SK-N-SH (cell line): ENCODE measurements at regions not wholly inside any gene's neighbourhood (a gene's known extent, or its start where the extent isn't known, plus 50 kb on each side); places are given as distances from the start of the nearest gene placed in this dataset.

Source experiments
- CTCF ChIA-PET: fragments of 300-600, 350-600 bp; formaldehyde crosslinking; extraction: SDS; loops from one replicate; lab custom pipeline; 2021; lab: Yijun Ruan, JAX
- POLR2A ChIA-PET: fragments of 350-600 bp; sonication (Branson Sonifier 250); formaldehyde crosslinking; extraction: SDS; loops from one replicate; lab custom pipeline; 2020; ENCODE audit warnings: antibody characterized with exemption, inconsistent platforms; lab: Yijun Ruan, JAX
- DNase-seq: peaks from one replicate; pipeline ENCODE4 v3.0.0; 2012
- H2AFZ ChIP-seq: fragments of 200-600 bp; sonication (generic); 2 replicates; pipeline ENCODE4 v1.8.1; 2016; ENCODE audit warnings: antibody characterized with exemption, mild to moderate bottlenecking, low read depth
- H3F3A ChIP-seq: fragments of 200-600 bp; sonication (generic); replicated peaks from 2 replicates; pipeline ENCODE3; 2016; ENCODE audit warnings: antibody characterized with exemption, mild to moderate bottlenecking; ENCODE audit not compliant: insufficient read depth
- H3K27ac ChIP-seq, 2 experiments: fragments of 200-500 bp in 1 of 2; fragments of 200-600 bp in 1 of 2; sonication (Bioruptor generic) in 1 of 2; sonication (generic), shearing (Covaris generic) in 1 of 2; 2 replicates each; pipeline versions ENCODE4 v1.5.1 to v1.6.1; 2014 to 2016; ENCODE audit warnings: low read depth in 2 of 2, inconsistent platforms in 1 of 2, low read length in 1 of 2, mild to moderate bottlenecking in 1 of 2, mixed read lengths in 1 of 2
- H3K27me3 ChIP-seq: fragments of 200-600 bp; sonication (generic), shearing (Covaris generic); 2 replicates; pipeline ENCODE4 v1.6.1; 2016; ENCODE audit warnings: mixed run types; ENCODE audit not compliant: insufficient read depth
- H3K36me3 ChIP-seq, 2 experiments: fragments of 200-500 bp in 1 of 2; fragments of 200-600 bp in 1 of 2; sonication (Bioruptor generic) in 1 of 2; sonication (generic) in 1 of 2; replicated peaks in 1 of 2; 2 replicates each; pipeline versions ENCODE3 to v1.5.1; 2014 to 2016; ENCODE audit warnings: low read length in 1 of 2, mild to moderate bottlenecking in 1 of 2; ENCODE audit not compliant: insufficient read depth in 2 of 2, control insufficient read depth in 1 of 2
- H3K4me1 ChIP-seq, 2 experiments: fragments of 200-500 bp in 1 of 2; fragments of 200-600 bp in 1 of 2; sonication (Bioruptor generic) in 1 of 2; sonication (generic), shearing (Covaris generic) in 1 of 2; 2 replicates each; pipeline versions ENCODE4 v1.5.1 to v1.6.1; 2014 to 2016; ENCODE audit warnings: low read depth in 1 of 2, low read length in 1 of 2, mixed run types in 1 of 2; ENCODE audit not compliant: insufficient read depth in 2 of 2, control insufficient read depth in 1 of 2
- H3K4me2 ChIP-seq: fragments of 200-600 bp; sonication (generic), shearing (Covaris generic); 2 replicates; pipeline ENCODE4 v1.6.1; 2017; ENCODE audit warnings: mixed run types
- H3K4me3 ChIP-seq, 2 experiments: fragments of 200-500 bp in 1 of 2; fragments of 200-600 bp in 1 of 2; sonication (Bioruptor generic) in 1 of 2; sonication (generic), shearing (Covaris generic) in 1 of 2; 2 replicates each; pipeline versions ENCODE4 v1.5.1 to v1.8.1; 2014 to 2016; ENCODE audit warnings: low read depth in 2 of 2, inconsistent platforms in 1 of 2, low read length in 1 of 2, mild to moderate bottlenecking in 1 of 2, mixed read lengths in 1 of 2, moderate library complexity in 1 of 2
- H3K79me2 ChIP-seq: fragments of 200-600 bp; sonication (generic); 2 replicates; pipeline ENCODE4 v1.8.1; 2017; ENCODE audit warnings: mild to moderate bottlenecking; ENCODE audit not compliant: insufficient read depth
- H3K9ac ChIP-seq: fragments of 200-600 bp; sonication (generic); 2 replicates; pipeline ENCODE4 v1.6.1; 2017; ENCODE audit warnings: mixed run types
- H3K9me2 ChIP-seq: fragments of 200-600 bp; sonication (generic); 2 replicates; pipeline ENCODE4 v1.6.1; 2017; ENCODE audit warnings: mixed run types
- H3K9me3 ChIP-seq: fragments of 200-600 bp; sonication (generic); 2 replicates; pipeline ENCODE4 v1.6.1; 2017; ENCODE audit warnings: mixed run types, mild to moderate bottlenecking, moderate library complexity
- H4K20me1 ChIP-seq: fragments of 200-600 bp; sonication (generic); 2 replicates; pipeline ENCODE4 v1.6.1; 2017; ENCODE audit warnings: mild to moderate bottlenecking, mixed run types; ENCODE audit not compliant: insufficient read depth
- EP300 ChIP-seq, 2 experiments: IDR thresholded peaks; 2 replicates each; pipeline versions ENCODE4 v1.4.0 to v1.6.1; 2012; ENCODE audit warnings: borderline replicate concordance in 1 of 2, low read depth in 1 of 2, low read length in 1 of 2
- EZH2phosphoT487 ChIP-seq: fragments of 200-600 bp; sonication (generic); IDR thresholded peaks from 2 replicates; pipeline ENCODE4 v1.6.1; 2017; ENCODE audit warnings: low read depth, mixed run types, mild to moderate bottlenecking, antibody characterized with exemption, moderate library complexity, borderline replicate concordance
- FOSL2 ChIP-seq: IDR thresholded peaks from 2 replicates; pipeline ENCODE4 v1.4.0; 2012; ENCODE audit warnings: low read depth, mild to moderate bottlenecking, moderate library complexity, borderline replicate concordance
- GABPA ChIP-seq: IDR thresholded peaks from 2 replicates; pipeline ENCODE4 v1.4.0; 2012; ENCODE audit warnings: low read depth, mild to moderate bottlenecking
- GATA2 ChIP-seq: sonication (generic); formaldehyde crosslinking; IDR thresholded peaks from 2 replicates; pipeline ENCODE4 v1.5.0; 2020; ENCODE audit warnings: mild to moderate bottlenecking, missing genetic modification reagents
- JUND ChIP-seq: IDR thresholded peaks from 2 replicates; pipeline ENCODE4 v1.4.0; 2012
- NRF1 ChIP-seq: IDR thresholded peaks from 2 replicates; pipeline ENCODE4 v1.6.1; 2012; ENCODE audit warnings: low read depth, mild to moderate bottlenecking, low read length
- POLR2AphosphoS5 ChIP-seq: IDR thresholded peaks from 2 replicates; pipeline ENCODE4 v1.6.1; 2012; ENCODE audit warnings: low read depth, low read length
- RAD21 ChIP-seq: IDR thresholded peaks from 2 replicates; pipeline ENCODE4 v1.6.1; 2012; ENCODE audit warnings: mild to moderate bottlenecking, low read length
- RCOR1 ChIP-seq: fragments of 150-350 bp; IDR thresholded peaks from 2 replicates; pipeline ENCODE4 v1.6.1; 2017; ENCODE audit warnings: antibody characterized with exemption, low read length
- RFX5 ChIP-seq: IDR thresholded peaks from 2 replicates; pipeline ENCODE4 v1.6.1; 2012; ENCODE audit warnings: mild to moderate bottlenecking, improper control_type of control experiment, low read length
- SMC3 ChIP-seq: IDR thresholded peaks from 2 replicates; pipeline ENCODE4 v1.6.1; 2012; ENCODE audit warnings: low read depth, low read length, improper control_type of control experiment
- WGBS: methylation state at CpG from one replicate; pipeline ENCODE4 v1.1.6; 2017; ENCODE audit warnings: low lambda C conversion rate; 5-methylcytosine and 5-hydroxymethylcytosine counted together
- TF ChIP-seq, protein P1 (sequence below): fragments of 150-350 bp; IDR thresholded peaks from 2 replicates; pipeline ENCODE4 v1.6.1; 2016; ENCODE audit warnings: mild to moderate bottlenecking, low read depth, low read length
- TF ChIP-seq, protein P2 (sequence below): IDR thresholded peaks from 2 replicates; pipeline ENCODE4 v1.4.0; 2012; ENCODE audit warnings: low read depth

DNA sequence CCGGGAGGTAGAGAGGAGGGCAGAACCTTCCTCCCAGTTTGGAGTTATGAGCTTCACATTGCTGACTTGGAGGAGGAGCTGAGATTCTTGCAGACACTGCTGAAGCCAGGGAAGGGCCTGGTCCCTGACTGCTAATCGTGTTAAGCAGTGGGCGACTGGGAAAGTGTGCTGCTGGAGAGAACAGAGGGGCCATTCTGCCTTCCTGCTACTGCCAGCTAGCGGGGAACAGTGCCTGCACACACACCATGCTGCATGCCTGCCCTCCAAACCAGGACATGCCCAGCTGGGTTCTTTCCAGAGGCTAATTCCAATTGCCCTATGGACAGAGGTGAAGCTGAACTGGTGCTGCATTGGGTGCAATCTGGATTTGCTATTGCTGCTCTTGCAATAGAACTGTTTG is 281.4 kb downstream of the AJAP1 start:
- WGBS: 16% methylated on average over 3 of the region's 4 CpGs
- Histone ChIP-seq H3K27me3 (no peaks in the 10 kb centered on the region), H3K9ac (no peak overlapping the region)
- TF ChIP-seq RAD21 (peak; percentile 2; the same call in 1 of the 2 replicates), EP300 (IDR thresholded peaks at IDR 0.05; ENCODE audit: borderline replicate concordance in 1 of 2, low read depth in 1 of 2, low read length in 1 of 2) (no peak)
- TF ChIP-seq, all 33 proteins: peak for 1
- Histone ChIP-seq H3K27ac (no peak overlapping the region), H3K4me3 (no peak overlapping the region), H3K79me2 (no peaks in the 10 kb centered on the region), H3F3A (no peaks in the 10 kb centered on the region), H3K4me1 (peaks cover 0 to 11% of the 10 kb centered on the region in 2 experiments; a peak in 1 of 4 replicates), H3K9me2 (no peaks in the 10 kb centered on the region), H3K4me2 (no peak overlapping the region), H4K20me1 (no peaks in the 10 kb centered on the region), H3K9me3 (no peaks in the 10 kb centered on the region), H3K36me3 (no peaks in the 10 kb centered on the region), H2AFZ (no peak overlapping the region)
- ChIA-PET POLR2A (no interaction called here), CTCF (interaction anchor here (1.0 to 1.3 kb wide), 3 partner anchors 14 to 279 kb away, joined by 3 to 6 read pairs (median 3); no protein-coding TSS in a partner anchor)
- peak; percentile 19 for DNase-seq

DNA sequence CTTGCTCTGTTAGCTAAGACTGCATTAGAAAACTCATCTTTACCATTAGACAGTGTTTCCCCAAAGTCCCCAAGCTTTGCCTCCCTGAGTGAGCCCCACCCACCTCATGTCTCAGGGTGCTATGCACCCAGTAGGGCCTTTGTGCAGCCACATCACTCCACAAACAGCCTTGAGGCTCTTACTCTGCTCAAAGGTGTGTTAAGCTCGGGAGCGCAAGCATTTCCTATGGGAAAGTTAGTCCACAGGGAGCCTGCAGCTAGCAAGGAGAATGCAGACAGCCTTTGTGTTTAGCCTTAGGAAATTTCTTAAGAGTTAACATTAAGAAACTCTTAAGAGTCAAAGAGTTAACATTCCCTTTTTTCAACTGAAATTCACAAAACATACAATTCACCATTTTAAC is 278.8 kb downstream of the AJAP1 start:
- no peaks in the 10 kb centered on the region for H3F3A ChIP-seq
- no peak overlapping the region for H3K27ac ChIP-seq
- H3K4me1 ChIP-seq: peaks cover 0 to 11% of the 10 kb centered on the region in 2 experiments; a peak in 1 of 4 replicates
- 40% methylated on average over 2 of the region's 2 CpGs for WGBS
- H3K4me2 ChIP-seq: no peak overlapping the region
- ChIA-PET POLR2A (no interaction called here), CTCF (no interaction called here)
- H3K9me3 ChIP-seq: no peaks in the 10 kb centered on the region
- no peaks in the 10 kb centered on the region for H3K36me3 ChIP-seq
- TF ChIP-seq FOSL2: no peak
- no peak for TF ChIP-seq EP300 (IDR thresholded peaks at IDR 0.05; ENCODE audit: borderline replicate concordance in 1 of 2, low read depth in 1 of 2, low read length in 1 of 2)
- TF ChIP-seq NRF1: no peak
- no peak for TF ChIP-seq RAD21
- no peak for TF ChIP-seq RCOR1
- no peak for TF ChIP-seq RFX5
- no peak for TF ChIP-seq POLR2AphosphoS5
- TF ChIP-seq GABPA: no peak
- TF ChIP-seq GATA2 (CRISPR knock-in tag): no peak
- TF ChIP-seq, protein P1, sequence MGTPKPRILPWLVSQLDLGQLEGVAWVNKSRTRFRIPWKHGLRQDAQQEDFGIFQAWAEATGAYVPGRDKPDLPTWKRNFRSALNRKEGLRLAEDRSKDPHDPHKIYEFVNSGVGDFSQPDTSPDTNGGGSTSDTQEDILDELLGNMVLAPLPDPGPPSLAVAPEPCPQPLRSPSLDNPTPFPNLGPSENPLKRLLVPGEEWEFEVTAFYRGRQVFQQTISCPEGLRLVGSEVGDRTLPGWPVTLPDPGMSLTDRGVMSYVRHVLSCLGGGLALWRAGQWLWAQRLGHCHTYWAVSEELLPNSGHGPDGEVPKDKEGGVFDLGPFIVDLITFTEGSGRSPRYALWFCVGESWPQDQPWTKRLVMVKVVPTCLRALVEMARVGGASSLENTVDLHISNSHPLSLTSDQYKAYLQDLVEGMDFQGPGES: no peak
- TF ChIP-seq, protein P2, sequence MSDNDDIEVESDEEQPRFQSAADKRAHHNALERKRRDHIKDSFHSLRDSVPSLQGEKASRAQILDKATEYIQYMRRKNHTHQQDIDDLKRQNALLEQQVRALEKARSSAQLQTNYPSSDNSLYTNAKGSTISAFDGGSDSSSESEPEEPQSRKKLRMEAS: no peak
- TF ChIP-seq JUND: no peak
- TF ChIP-seq SMC3: no peak
- TF ChIP-seq EZH2phosphoT487: no peak
- no peak overlapping the region for H2AFZ ChIP-seq
- no peak for DNase-seq
- no peaks in the 10 kb centered on the region for H4K20me1 ChIP-seq
- H3K9ac ChIP-seq: no peak overlapping the region
- no peaks in the 10 kb centered on the region for H3K9me2 ChIP-seq
- no peaks in the 10 kb centered on the region for H3K27me3 ChIP-seq
- H3K79me2 ChIP-seq: no peaks in the 10 kb centered on the region
- H3K4me3 ChIP-seq: no peak overlapping the region
